Adrenal gland (tissue), 9 donors: ENCODE measurements at regions not wholly inside any gene's neighbourhood (a gene's known extent, or its start where the extent isn't known, plus 50 kb on each side); places are given as distances from the start of the nearest gene placed in this dataset.

Experiments
- DNase-seq, 7 donors: peaks; one replicate each; pipeline ENCODE4 v3.0.0-alpha.2; 2019 to 2020
- H3K27ac ChIP-seq, 5 donors: fragments of 200-600 bp; sonication (generic) in 4 of 5; 1 replicate in 3 of 5; 2 replicates in 2 of 5; pipeline versions ENCODE4 v1.5.1 to v1.8.0; 2016 to 2020; ENCODE audit warnings: mild to moderate bottlenecking in 1 of 5
- H3K27me3 ChIP-seq: fragments of 200-600 bp; 2 replicates; pipeline ENCODE4 v1.8.0; 2021
- H3K36me3 ChIP-seq, 2 donors: fragments of 200-600 bp; replicated peaks in 1 of 2; 1 replicate in 1 of 2; 2 replicates in 1 of 2; pipeline versions ENCODE4 v1.5.1 to v1.8.0; 2018 to 2022
- H3K4me1 ChIP-seq, 2 donors: fragments of 200-600 bp; replicated peaks in 1 of 2; 1 replicate in 1 of 2; 2 replicates in 1 of 2; pipeline versions ENCODE4 v1.5.1 to v1.8.0; 2018 to 2021
- H3K4me3 ChIP-seq, 4 donors: fragments of 200-600 bp; sonication (generic) in 3 of 4; one replicate each; pipeline ENCODE4 v1.5.1; 2016 to 2018
- H3K9me3 ChIP-seq, 3 donors: fragments of 200-600 bp; sonication (generic) in 1 of 3; replicated peaks in 1 of 3; 1 replicate in 2 of 3; 2 replicates in 1 of 3; pipeline versions ENCODE4 v1.5.1 to v1.8.0; 2016 to 2021
- CTCF ChIP-seq, 6 experiments: fragments of 450-650 bp in 4 of 6; fragments of 200-600 bp in 2 of 6; sonication (generic) in 1 of 6; IDR thresholded peaks; 1 replicate in 5 of 6; 2 replicates in 1 of 6; pipeline versions ENCODE4 v1.5.1 to v1.8.0; 2016 to 2021; ENCODE audit warnings: antibody characterized with exemption in 6 of 6, mild to moderate bottlenecking in 2 of 6, moderate library complexity in 1 of 6
- POLR2A ChIP-seq, 2 donors: fragments of 450-650 bp; IDR thresholded peaks; one replicate each; pipeline ENCODE4 v1.6.1; 2017; ENCODE audit warnings: antibody characterized with exemption in 2 of 2, mild to moderate bottlenecking in 2 of 2, moderate library complexity in 1 of 2
- WGBS, 4 donors: extraction: QIAGEN DNeasy Blood & Tissue Kit in 2 of 4; methylation state at CpG; one replicate each; pipeline versions ENCODE4 v1.1.5 to v1.1.7; 2013 to 2017; 5-methylcytosine and 5-hydroxymethylcytosine counted together
- intact Hi-C, 2 donors: fragments of 100-400 bp; cut with DNase I; formaldehyde crosslinking; loops; one replicate each; pipeline versions ENCODE4 v1.14.1 to v1.15.0; 2022 to 2023
- donor health status: healthy with polysubstance abuse.
- donor health status: Bipolar disorder and iron deficiency.
- donor health status: DM: yes; HTN: yes; CAD: no.
- donor health status: DM: no; HTN: no; CAD: no.
- donor health status: DM: no; HTN: no; CAD: no.

DNA sequence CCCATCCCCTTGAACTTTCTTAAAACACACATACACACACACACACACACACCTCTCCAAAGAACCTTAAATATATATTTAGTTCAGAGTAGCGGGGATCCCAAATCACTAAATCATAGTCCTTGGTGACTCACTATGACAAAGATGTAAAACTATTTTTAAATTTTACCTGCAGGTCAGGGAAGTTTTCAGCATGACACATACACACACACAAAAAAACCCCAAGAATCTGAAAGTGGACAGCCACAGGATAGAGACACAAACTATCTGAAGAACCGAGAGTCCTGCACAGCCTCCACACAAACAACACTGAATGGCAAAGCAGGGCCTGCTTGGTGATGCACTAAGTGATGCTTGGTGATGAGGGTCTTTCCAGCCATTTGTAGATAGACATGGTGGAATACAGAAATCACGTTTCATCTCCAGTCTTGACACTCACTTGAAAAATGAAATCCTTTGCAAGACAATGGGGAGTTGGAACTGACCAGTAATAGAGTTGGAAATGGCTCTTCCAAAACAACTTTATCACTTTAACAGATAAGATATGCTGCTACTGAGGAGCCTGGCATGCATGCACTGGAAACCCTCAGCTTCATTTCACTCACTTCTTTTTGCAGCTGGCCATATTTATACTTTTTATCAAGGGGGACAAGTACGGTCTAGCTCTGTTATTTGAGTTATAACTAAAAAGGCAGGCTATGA lies 307.3 kb downstream of the RAPGEF2 start:
- no peaks in the 10 kb centered on the region for H3K4me1 ChIP-seq
- no peaks in the 10 kb centered on the region for H3K9me3 ChIP-seq
- no peak for DNase-seq
- TF ChIP-seq CTCF (IDR thresholded peaks at IDR 0.05) (no peak), POLR2A (IDR thresholded peaks at IDR 0.05) (no peak)
- no peak overlapping the region for H3K27ac ChIP-seq
- no peaks in the 10 kb centered on the region for H3K36me3 ChIP-seq
- no peaks in the 10 kb centered on the region for H3K27me3 ChIP-seq
- H3K4me3 ChIP-seq: no peak overlapping the region
- 60 to 75% (median 66%) methylated on average over 4 of the region's 4 CpGs for WGBS, 4 donors
- intact Hi-C loops: no loop called here

GRCh38 chr4:159410891-159411290 lies 308.0 kb downstream of the RAPGEF2 start:
- no peaks in the 10 kb centered on the region for H3K27me3 ChIP-seq
- H3K4me3 ChIP-seq: no peak overlapping the region
- no peak for DNase-seq
- intact Hi-C loops: no loop called here
- no peaks in the 10 kb centered on the region for H3K36me3 ChIP-seq
- no peak overlapping the region for H3K27ac ChIP-seq
- 78 to 88% (median 85%) methylated on average over 5 of the region's 5 CpGs for WGBS, 4 donors
- no peaks in the 10 kb centered on the region for H3K4me1 ChIP-seq
- no peak for TF ChIP-seq POLR2A (IDR thresholded peaks at IDR 0.05)
- no peak for TF ChIP-seq CTCF (IDR thresholded peaks at IDR 0.05)
- H3K9me3 ChIP-seq: no peaks in the 10 kb centered on the region

DNA sequence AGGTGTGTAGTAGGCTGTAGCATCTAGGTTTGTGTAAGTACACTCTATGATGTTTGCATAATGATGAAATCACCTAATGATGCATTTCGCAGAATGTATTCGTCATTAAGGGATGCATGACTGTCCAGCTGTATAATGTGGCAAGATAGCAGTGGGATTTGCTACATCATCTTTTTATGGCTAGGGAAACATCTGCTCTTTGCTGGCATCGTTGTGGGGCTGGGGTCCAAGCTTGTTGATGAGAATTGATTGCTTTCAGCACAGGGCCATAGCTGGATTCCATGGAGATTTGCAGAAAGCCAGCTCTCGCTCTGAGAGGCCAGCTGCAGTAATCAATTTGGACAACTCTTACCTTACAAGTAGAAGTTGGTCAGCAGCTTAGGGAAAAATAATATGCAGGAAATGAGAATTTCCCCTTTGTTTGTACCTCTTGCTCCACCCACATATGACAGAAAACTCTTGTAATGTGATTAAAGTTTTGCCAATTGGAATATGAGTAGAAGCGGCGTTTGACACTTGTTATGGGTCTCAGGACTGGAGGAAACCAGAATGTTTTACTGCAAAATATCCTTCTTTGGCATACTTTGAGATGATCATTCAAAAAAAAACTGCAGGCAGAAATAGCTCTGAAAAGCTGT lies 310.5 kb downstream of the RAPGEF2 start:
- H3K4me3 ChIP-seq: no peak overlapping the region
- intact Hi-C loops: no loop called here
- no peak for DNase-seq
- no peak for TF ChIP-seq CTCF (IDR thresholded peaks at IDR 0.05)
- no peak for TF ChIP-seq POLR2A (IDR thresholded peaks at IDR 0.05)
- WGBS, 4 donors: 72 to 79% (median 78%) methylated on average over 6 of the region's 6 CpGs
- no peaks in the 10 kb centered on the region for H3K9me3 ChIP-seq
- no peaks in the 10 kb centered on the region for H3K4me1 ChIP-seq
- H3K27ac ChIP-seq: no peak overlapping the region
- no peaks in the 10 kb centered on the region for H3K27me3 ChIP-seq
- H3K36me3 ChIP-seq: no peaks in the 10 kb centered on the region

GRCh38 chr4:159414305-159414704 lies 311.4 kb downstream of the RAPGEF2 start:
- no peak for DNase-seq
- no peak for TF ChIP-seq POLR2A (IDR thresholded peaks at IDR 0.05)
- TF ChIP-seq CTCF (IDR thresholded peaks at IDR 0.05): no peak
- no peak overlapping the region for H3K4me3 ChIP-seq
- no peak overlapping the region for H3K27ac ChIP-seq
- H3K36me3 ChIP-seq: no peaks in the 10 kb centered on the region
- WGBS, 4 donors: 77 to 87% (median 82%) methylated on average over 4 of the region's 4 CpGs
- no peaks in the 10 kb centered on the region for H3K9me3 ChIP-seq
- no peaks in the 10 kb centered on the region for H3K27me3 ChIP-seq
- intact Hi-C loops: no loop called here
- H3K4me1 ChIP-seq: no peaks in the 10 kb centered on the region
